Activated naive CD8-positive, alpha-beta T cell treated with anti-CD3 and anti-CD28 coated beads for 36 hours (primary cell): ENCODE measurements at regions not wholly inside any gene's neighbourhood (a gene's known extent, or its start where the extent isn't known, plus 50 kb on each side); places are given as distances from the start of the nearest gene placed in this dataset.

Experiments
- DNase-seq: peaks from one replicate; pipeline ENCODE4 v3.0.0; 2021
- H3K27ac Mint-ChIP-seq: one replicate; pipeline ENCODE4 v1.8.0; 2022; ENCODE audit warnings: mild to moderate bottlenecking, moderate library complexity, mixed read lengths
- H3K27me3 Mint-ChIP-seq: one replicate; pipeline ENCODE4 v1.8.0; 2022; ENCODE audit warnings: mild to moderate bottlenecking, mixed read lengths
- H3K36me3 Mint-ChIP-seq: one replicate; pipeline ENCODE4 v1.8.0; 2021; ENCODE audit warnings: mild to moderate bottlenecking, mixed read lengths
- H3K4me1 Mint-ChIP-seq: one replicate; pipeline ENCODE4 v1.8.0; 2021; ENCODE audit warnings: mixed read lengths
- H3K4me3 Mint-ChIP-seq: one replicate; pipeline ENCODE4 v1.8.0; 2022; ENCODE audit warnings: mild to moderate bottlenecking, moderate library complexity, mixed read lengths
- H3K9me3 Mint-ChIP-seq: one replicate; pipeline ENCODE4 v1.8.0; 2022; ENCODE audit warnings: mixed read lengths

DNA sequence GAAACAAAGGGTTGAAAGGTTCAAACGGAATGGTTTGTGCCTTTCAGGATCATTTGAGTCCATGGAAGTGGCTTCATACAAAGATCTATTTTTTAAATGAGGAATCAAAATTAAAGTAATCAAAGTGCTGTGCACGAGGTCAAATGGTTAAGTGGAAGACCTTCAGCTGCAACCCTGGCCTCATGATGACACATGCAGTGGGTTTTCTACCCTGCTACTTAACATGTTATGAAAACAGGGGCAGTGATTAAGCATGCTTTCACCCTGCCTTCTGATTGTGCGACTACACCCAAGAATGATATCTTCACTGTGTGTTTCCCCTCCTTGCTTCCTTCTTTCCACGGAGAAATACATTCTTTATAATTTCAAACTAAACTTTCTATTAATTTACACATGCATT lies 604.2 kb downstream of the LRRIQ3 start:
- Mint-ChIP-seq H3K36me3 (no peaks in the 10 kb centered on the region), H3K9me3 (peaks cover 3% of the 10 kb centered on the region), H3K27me3 (no peaks in the 10 kb centered on the region), H3K4me1 (no peaks in the 10 kb centered on the region), H3K27ac (no peak overlapping the region), H3K4me3 (no peak overlapping the region)
- DNase-seq, result no peak

DNA sequence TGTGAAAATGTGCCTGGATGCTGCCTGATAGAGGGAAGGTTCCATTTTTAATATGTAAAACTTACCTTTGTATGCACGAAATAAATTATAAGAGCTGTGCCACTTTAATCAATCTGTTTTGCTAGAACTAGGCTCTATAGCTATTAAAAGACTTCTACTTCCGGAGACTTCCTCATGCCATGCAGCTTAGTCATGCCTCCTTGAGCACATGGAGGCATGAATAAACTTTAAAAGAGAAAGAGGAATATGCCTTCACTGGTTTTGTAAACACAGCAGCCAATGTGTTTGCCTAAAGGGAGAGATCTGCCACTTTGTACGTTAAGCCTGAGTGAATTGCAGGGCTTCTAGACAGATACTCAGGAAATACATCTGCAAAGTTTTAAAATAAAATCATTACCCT lies 604.6 kb downstream of the LRRIQ3 start:
- Mint-ChIP-seq H3K27ac (no peak overlapping the region), H3K4me1 (no peaks in the 10 kb centered on the region), H3K27me3 (no peaks in the 10 kb centered on the region), H3K36me3 (no peaks in the 10 kb centered on the region), H3K9me3 (peaks cover 5% of the 10 kb centered on the region), H3K4me3 (no peak overlapping the region)
- DNase-seq, result no peak

DNA sequence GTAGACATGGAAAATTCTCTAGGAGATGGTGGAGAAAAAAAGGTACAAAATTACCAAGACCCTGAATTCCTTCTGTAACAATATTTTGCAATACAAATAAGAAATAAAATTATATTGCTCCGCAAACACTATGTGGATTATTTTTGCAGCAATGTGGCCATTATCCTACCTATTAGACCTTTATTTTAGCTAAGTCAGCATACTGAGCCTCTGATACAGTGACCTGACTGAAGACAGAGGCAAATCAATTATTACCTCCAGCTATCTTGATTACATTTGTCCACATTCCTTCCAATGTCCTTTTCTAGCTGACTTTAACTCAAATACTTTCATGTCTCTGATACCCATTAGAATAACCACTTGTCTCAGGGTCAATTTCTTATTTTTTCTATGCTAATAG lies 610.9 kb downstream of the LRRIQ3 start:
- Mint-ChIP-seq H3K27me3 (no peaks in the 10 kb centered on the region), H3K4me1 (no peaks in the 10 kb centered on the region), H3K4me3 (no peak overlapping the region), H3K27ac (no peak overlapping the region), H3K9me3 (peaks cover 3% of the 10 kb centered on the region), H3K36me3 (no peaks in the 10 kb centered on the region)
- DNase-seq, result no peak

DNA sequence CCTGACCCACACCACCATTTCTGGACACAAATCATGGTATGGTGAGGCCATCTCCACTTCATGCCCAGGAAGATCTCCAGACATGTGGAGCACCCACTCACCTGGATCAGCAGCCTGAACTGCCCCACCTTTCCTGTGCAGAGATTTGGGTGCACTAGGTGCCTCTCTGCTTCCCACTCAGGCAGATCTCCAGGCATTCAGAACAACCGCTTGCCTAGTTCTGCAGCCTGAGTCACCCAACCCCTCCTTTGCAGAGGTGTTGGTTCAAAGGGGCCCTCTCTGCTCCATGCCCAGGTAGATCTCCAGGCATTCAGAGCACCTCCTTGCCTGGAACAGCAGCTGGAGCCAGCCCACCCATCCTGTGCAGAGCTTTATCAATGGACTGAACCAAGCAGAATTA lies 620.8 kb downstream of the LRRIQ3 start:
- no peak for DNase-seq
- Mint-ChIP-seq H3K9me3 (peaks cover 4% of the 10 kb centered on the region), H3K27me3 (no peaks in the 10 kb centered on the region), H3K27ac (no peak overlapping the region), H3K4me3 (no peak overlapping the region), H3K4me1 (no peaks in the 10 kb centered on the region), H3K36me3 (no peaks in the 10 kb centered on the region)

DNA sequence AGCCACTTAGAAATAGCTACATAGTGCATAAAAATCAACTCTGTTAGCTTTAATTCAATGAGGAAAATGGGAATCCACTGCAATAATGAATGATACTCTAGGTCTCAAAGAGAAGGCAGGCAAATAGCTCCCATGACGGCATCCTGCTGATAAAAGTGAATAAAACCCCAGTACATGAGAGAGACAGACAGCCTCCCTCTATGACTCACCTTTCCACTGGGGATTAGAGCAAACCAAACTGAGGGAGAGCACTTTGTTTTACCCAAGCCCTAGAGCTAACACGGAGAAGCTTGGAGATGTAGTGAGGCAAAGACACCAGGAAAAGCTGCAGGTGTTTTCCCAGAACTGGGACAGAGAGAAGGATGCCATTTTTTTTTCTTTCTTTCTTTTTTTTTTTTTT lies 621.9 kb downstream of the LRRIQ3 start:
- H3K4me3 Mint-ChIP-seq, result no peak overlapping the region
- no peaks in the 10 kb centered on the region for H3K36me3 Mint-ChIP-seq
- H3K9me3 Mint-ChIP-seq, result peaks cover 4% of the 10 kb centered on the region
- no peak for DNase-seq
- no peaks in the 10 kb centered on the region for H3K4me1 Mint-ChIP-seq
- no peaks in the 10 kb centered on the region for H3K27me3 Mint-ChIP-seq
- no peak overlapping the region for H3K27ac Mint-ChIP-seq

DNA sequence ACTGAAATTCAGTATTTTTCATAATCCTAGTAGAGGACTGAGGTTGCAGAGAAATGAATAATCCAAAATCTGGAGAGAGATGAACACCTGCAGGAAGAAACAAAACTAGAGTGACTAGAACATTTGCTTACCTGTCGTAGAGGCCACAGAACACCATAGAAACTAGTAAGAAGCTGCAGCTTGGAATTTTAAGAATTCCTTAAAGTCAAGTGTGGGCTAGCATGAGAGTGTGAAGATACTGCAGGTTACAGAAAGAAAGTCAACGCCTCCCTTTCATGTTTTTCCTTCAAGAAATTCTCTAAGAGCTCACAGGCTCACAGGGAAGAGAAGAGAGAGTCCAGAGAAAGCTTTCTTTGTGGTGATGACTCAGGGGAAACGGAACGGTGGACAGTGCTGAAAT lies 633.7 kb downstream of the LRRIQ3 start:
- H3K36me3 Mint-ChIP-seq, result no peaks in the 10 kb centered on the region
- no peaks in the 10 kb centered on the region for H3K27me3 Mint-ChIP-seq
- H3K27ac Mint-ChIP-seq, result no peak overlapping the region
- H3K4me3 Mint-ChIP-seq, result no peak overlapping the region
- DNase-seq, result no peak
- H3K9me3 Mint-ChIP-seq, result peaks cover 4% of the 10 kb centered on the region
- H3K4me1 Mint-ChIP-seq, result no peaks in the 10 kb centered on the region

DNA sequence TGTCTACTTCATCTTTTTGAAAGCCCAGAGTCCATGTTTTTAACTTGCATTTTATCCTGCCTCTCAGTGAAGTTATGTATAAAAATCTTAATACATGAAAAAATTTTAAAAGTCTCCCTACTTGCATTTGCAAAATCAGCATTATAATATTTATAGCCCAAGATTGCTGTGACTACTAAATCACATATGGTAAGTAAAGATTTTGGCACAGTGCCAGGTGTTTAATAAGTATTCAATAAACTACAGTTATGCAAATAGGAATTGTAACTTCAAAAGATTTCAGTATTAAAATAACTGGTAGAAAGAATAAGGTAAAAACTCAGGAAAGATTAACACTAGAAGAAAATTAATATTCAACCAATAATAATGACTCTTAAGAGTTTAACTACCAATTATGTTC lies 641.7 kb downstream of the LRRIQ3 start:
- H3K27ac Mint-ChIP-seq, result no peak overlapping the region

DNA sequence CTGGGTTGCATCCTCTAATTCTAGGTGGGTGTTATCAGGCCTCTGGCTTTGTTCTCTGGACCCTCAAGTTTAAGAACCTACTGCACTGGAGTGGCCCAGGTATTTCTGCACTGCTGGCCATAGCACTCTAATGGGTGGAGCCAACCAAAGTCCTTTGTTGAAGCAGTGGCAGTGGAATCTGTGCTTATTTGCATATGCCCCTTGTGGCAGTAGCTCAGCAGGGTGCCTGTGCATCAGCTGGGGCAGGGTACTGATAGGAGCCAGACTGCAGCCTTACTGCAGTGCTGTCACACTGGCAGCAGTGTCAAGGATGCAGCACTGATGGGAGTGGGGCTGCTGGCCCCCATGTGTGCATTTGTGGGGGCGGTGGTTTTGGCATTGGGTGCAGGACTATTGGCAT lies 660.6 kb downstream of the LRRIQ3 start:
- H3K27me3 Mint-ChIP-seq, result no peaks in the 10 kb centered on the region
- H3K4me3 Mint-ChIP-seq, result no peak overlapping the region
- H3K27ac Mint-ChIP-seq, result no peak overlapping the region
- no peaks in the 10 kb centered on the region for H3K4me1 Mint-ChIP-seq
- H3K36me3 Mint-ChIP-seq, result no peaks in the 10 kb centered on the region
- H3K9me3 Mint-ChIP-seq, result peaks cover 7% of the 10 kb centered on the region
- no peak for DNase-seq

More for the DNA sequence above, 641.7 kb downstream of the LRRIQ3 start:
- H3K9me3 Mint-ChIP-seq, result peaks cover 5% of the 10 kb centered on the region
- H3K27me3 Mint-ChIP-seq, result no peaks in the 10 kb centered on the region
- no peaks in the 10 kb centered on the region for H3K4me1 Mint-ChIP-seq
- no peaks in the 10 kb centered on the region for H3K36me3 Mint-ChIP-seq
- DNase-seq, result no peak
- no peak overlapping the region for H3K4me3 Mint-ChIP-seq

DNA sequence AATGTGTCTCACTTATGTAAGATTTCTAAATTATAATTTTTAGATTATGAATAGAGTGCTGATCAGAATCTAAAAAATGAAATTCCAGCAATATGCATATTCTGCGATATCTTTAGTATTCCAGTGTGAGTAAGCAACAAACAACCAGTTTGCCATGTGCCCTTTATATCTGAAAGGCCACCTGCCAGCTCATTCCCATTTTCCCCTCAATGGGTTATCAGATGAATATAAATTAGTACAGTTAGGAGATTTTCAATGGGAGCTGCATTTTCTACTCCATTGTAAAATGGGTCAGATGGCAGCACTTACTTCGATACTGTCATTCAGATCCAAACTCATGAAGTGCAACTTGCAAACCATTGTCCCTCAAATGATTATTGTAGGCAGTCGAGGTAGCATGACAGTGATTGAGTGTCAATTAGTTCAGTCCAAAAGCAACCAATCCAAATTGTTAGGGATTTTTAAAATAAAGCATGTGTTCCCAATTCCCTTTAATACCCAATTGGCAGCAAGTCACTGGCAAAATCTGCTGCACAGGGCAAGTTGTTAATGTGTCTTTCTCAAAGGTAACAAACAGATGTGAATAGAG lies 680.3 kb downstream of the LRRIQ3 start:
- Mint-ChIP-seq H3K27me3 (no peaks in the 10 kb centered on the region), H3K9me3 (peaks cover 2% of the 10 kb centered on the region), H3K4me1 (no peaks in the 10 kb centered on the region), H3K36me3 (no peaks in the 10 kb centered on the region), H3K4me3 (no peak overlapping the region), H3K27ac (no peak overlapping the region)
- DNase-seq, result no peak

DNA sequence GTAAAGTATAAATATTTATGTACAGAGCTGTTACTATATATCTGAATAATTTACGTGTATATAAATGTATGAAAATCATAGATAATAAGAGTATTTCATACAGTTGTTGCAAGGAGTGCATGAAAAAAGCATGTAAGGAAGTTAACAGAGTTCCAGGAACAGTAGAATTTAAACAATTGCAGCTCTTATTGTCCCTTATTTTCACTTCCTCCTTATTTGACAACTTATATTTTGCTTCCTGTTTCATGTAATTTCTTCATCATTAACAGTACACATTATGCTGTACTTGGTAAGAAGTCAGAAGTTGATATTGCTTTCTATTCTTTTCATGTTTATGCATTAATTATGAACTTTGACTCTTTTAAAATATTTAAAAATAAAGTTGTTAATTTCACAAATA lies 681.5 kb downstream of the LRRIQ3 start:
- H3K9me3 Mint-ChIP-seq, result peaks cover 2% of the 10 kb centered on the region
- H3K4me1 Mint-ChIP-seq, result no peaks in the 10 kb centered on the region
- no peak for DNase-seq
- H3K27ac Mint-ChIP-seq, result no peak overlapping the region
- H3K4me3 Mint-ChIP-seq, result no peak overlapping the region
- H3K27me3 Mint-ChIP-seq, result no peaks in the 10 kb centered on the region
- no peaks in the 10 kb centered on the region for H3K36me3 Mint-ChIP-seq

DNA sequence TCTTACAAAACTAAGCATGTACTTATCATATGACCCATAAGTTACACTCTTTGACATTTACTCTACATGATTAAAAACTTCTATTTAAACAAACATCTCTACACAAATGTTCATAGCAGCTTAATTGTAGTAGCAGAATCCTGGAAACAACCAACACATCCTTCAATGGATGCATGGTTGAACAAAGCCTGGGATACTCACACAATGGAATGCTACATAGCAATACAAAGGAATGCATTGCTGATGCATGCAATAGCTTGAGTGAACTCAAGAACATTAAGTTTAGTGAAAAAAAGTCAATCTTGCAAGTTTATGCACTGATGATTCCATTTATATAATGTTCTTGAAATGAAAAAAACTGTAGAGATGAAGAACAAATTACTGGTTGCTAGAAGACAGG lies 686.9 kb downstream of the LRRIQ3 start:
- Mint-ChIP-seq H3K27ac (no peak overlapping the region), H3K27me3 (no peaks in the 10 kb centered on the region), H3K4me1 (no peaks in the 10 kb centered on the region), H3K36me3 (no peaks in the 10 kb centered on the region), H3K4me3 (no peak overlapping the region), H3K9me3 (no peaks in the 10 kb centered on the region)
- no peak for DNase-seq

DNA sequence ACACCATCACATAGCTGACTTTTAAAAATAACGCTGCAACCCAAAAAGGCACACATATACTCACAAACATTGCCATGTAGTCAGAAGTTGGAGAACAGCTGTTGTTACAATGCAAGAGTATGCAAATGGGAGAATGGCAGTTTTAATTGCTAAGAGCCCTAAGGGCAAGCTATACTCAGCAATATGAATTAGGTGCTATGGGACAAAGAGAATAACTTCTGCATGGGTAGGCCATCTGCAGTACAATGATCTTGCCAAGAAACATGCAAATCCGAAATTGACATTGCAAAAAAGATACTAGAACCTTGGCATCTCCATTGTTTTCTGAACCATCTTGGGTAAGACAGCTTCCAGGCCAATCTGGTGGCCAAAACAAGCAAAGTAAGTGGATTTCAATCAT lies 697.8 kb downstream of the LRRIQ3 start:
- Mint-ChIP-seq H3K9me3 (peaks cover 1% of the 10 kb centered on the region), H3K27ac (no peak overlapping the region), H3K27me3 (no peaks in the 10 kb centered on the region), H3K4me1 (no peaks in the 10 kb centered on the region), H3K36me3 (no peaks in the 10 kb centered on the region), H3K4me3 (no peak overlapping the region)
- DNase-seq, result no peak

DNA sequence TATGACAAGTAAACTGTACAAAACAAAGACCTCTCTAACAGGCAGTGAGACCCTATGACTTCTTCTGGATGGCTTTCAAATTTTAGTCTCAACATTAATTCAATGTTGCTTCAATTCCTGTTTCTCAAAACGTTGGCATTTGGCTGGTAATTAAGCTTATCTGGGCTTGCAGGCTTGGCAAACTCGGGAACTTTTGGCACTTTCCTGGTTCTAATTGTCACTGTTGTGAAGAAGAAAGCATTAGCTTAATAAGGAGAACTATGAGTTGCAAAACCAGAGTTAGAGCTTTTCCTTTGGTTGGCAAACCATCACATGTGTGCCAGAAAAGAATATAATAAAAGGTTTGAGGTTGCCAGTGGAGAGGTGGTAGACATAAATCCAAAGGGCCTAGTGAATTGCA lies 698.3 kb downstream of the LRRIQ3 start:
- no peak overlapping the region for H3K4me3 Mint-ChIP-seq
- H3K9me3 Mint-ChIP-seq, result peaks cover 1% of the 10 kb centered on the region
- H3K36me3 Mint-ChIP-seq, result no peaks in the 10 kb centered on the region
- DNase-seq, result no peak
- H3K27me3 Mint-ChIP-seq, result no peaks in the 10 kb centered on the region
- no peak overlapping the region for H3K27ac Mint-ChIP-seq
- no peaks in the 10 kb centered on the region for H3K4me1 Mint-ChIP-seq

DNA sequence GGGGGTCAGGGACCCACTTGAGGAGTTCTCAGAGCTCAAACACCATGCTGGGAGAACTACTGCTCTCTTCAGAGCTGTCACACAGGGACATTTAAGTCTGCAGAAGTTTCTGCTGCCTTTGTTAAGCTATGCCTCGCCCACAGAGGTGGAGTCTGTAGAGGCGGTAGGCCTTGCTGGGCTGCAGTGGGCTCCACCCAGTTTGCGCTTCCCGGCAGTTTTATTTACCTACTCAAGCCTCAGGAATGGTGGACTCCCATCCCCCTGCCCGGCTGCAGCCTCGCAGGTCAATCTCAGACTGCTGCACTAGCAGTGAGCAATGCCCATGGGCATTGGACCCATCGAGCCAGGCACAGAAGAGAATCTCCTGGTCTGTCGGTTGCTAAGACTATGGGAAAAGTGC lies 706.4 kb downstream of the LRRIQ3 start:
- DNase-seq, result no peak
- Mint-ChIP-seq H3K4me3 (no peak overlapping the region), H3K27me3 (no peaks in the 10 kb centered on the region), H3K9me3 (peaks cover 13% of the 10 kb centered on the region), H3K27ac (no peak overlapping the region), H3K4me1 (no peaks in the 10 kb centered on the region), H3K36me3 (no peaks in the 10 kb centered on the region)

DNA sequence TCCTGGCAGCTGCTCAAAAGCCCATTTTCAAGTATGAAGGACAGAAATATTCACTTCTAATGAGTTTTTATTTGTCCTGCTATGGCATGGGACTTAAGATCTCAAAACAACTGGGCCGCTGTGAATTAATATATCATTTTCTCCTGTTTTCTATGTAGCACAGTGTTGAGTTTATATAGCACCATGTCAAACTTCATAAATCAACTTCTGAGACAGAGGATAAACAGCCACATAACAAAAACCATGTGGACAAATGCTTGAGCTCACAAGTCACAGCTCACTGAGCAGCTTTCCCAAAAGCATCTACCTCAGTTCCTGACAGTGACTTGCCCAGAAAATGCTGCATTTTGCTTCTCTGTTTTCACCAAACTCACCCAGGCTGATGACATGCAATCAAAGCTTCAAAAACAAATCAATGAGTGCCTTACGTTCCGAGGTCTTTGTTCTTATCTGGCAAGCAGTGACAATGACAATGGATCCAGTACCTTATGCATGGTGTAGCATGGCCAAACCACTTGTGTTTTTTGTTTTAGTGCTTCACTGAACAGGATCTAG lies 722.6 kb downstream of the LRRIQ3 start:
- no peak overlapping the region for H3K27ac Mint-ChIP-seq

DNA sequence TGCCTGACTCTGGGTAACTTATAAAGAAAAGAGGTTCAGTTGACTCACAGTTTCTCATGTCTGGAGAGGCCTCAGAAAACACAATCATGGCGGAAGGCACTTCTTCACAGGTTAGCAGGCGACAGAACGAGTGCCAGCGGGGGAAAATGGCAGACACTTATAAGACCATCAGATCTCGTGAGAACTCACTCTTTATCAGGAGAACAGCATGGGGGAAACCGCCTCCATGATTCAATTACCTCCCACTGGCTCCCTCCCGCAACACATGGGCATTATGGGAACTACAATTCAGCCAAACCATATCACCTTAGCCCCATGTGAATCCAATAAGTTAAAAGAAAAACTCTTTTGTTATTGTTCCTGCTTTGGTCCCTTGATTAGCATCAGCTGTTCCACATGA lies 725.2 kb downstream of the LRRIQ3 start:
- no peak for DNase-seq
- no peak overlapping the region for H3K4me3 Mint-ChIP-seq
- peaks cover 2% of the 10 kb centered on the region for H3K9me3 Mint-ChIP-seq
- H3K4me1 Mint-ChIP-seq, result no peaks in the 10 kb centered on the region
- H3K27me3 Mint-ChIP-seq, result no peaks in the 10 kb centered on the region
- H3K27ac Mint-ChIP-seq, result no peak overlapping the region
- no peaks in the 10 kb centered on the region for H3K36me3 Mint-ChIP-seq

More for the DNA sequence above, 722.6 kb downstream of the LRRIQ3 start:
- Mint-ChIP-seq H3K9me3 (no peaks in the 10 kb centered on the region), H3K36me3 (no peaks in the 10 kb centered on the region), H3K4me3 (no peak overlapping the region), H3K27me3 (no peaks in the 10 kb centered on the region), H3K4me1 (no peaks in the 10 kb centered on the region)
- DNase-seq, result no peak
